WTC11 (cell line): ENCODE measurements at regions not wholly inside any gene's neighbourhood (a gene's known extent, or its start where the extent isn't known, plus 50 kb on each side); places are given as distances from the start of the nearest gene placed in this dataset.

ENCODE experiments used
- ATAC-seq: fragments of 200-7000 bp; cut with Tn5 transposase; 2 replicates; pipeline ENCODE4 v1.10.0; 2021; ENCODE audit warnings: mild to moderate bottlenecking, moderate library complexity
- CTCF ChIA-PET: fragments of 300-600 bp; sonication (Branson Sonifier 250); formaldehyde crosslinking; loops from one replicate; lab custom pipeline; 2021; ENCODE audit warnings: antibody characterized with exemption; lab: Charles Lee
- POLR2A ChIA-PET: fragments of 350-600 bp; sonication (Branson Sonifier 250); formaldehyde crosslinking; loops from one replicate; lab custom pipeline; 2021; ENCODE audit warnings: antibody characterized with exemption; lab: Charles Lee
- DNase-seq: peaks from one replicate; pipeline ENCODE4 v3.0.0; 2021; ENCODE audit warnings: low spot score
- H3K27ac Mint-ChIP-seq: 2 replicates; pipeline ENCODE4 v1.8.0; 2021; ENCODE audit warnings: mixed read lengths
- H3K27me3 Mint-ChIP-seq: 2 replicates; pipeline ENCODE4 v1.8.0; 2021; ENCODE audit warnings: low read depth, mild to moderate bottlenecking, moderate library complexity, mixed read lengths
- H3K36me3 Mint-ChIP-seq: 2 replicates; pipeline ENCODE4 v1.8.0; 2021; ENCODE audit warnings: mixed read lengths
- H3K4me1 Mint-ChIP-seq: 2 replicates; pipeline ENCODE4 v1.8.0; 2022; ENCODE audit warnings: mixed read lengths
- H3K4me3 Mint-ChIP-seq: 2 replicates; pipeline ENCODE4 v1.8.0; 2021; ENCODE audit warnings: mild to moderate bottlenecking, moderate library complexity, mixed read lengths
- H3K9me3 Mint-ChIP-seq: 2 replicates; pipeline ENCODE4 v1.8.0; 2021; ENCODE audit warnings: mixed read lengths
- ATF1 ChIP-seq: sonication (generic); formaldehyde crosslinking; IDR thresholded peaks from 2 replicates; pipeline ENCODE4 v1.8.1; 2023; ENCODE audit warnings: mild to moderate bottlenecking, moderate library complexity, missing genetic modification reagents
- ESRRA ChIP-seq: sonication (generic); formaldehyde crosslinking; IDR thresholded peaks from 2 replicates; pipeline ENCODE4 v1.8.1; 2022; ENCODE audit warnings: mild to moderate bottlenecking, missing genetic modification reagents, borderline replicate concordance
- FOXJ3 ChIP-seq: sonication (generic); formaldehyde crosslinking; IDR thresholded peaks from 2 replicates; pipeline ENCODE4 v1.9.0; 2021; ENCODE audit warnings: missing genetic modification reagents, mild to moderate bottlenecking, borderline replicate concordance
- GTF2I ChIP-seq: fragments of 250-450 bp; sonication (Bioruptor Pico); conservative IDR thresholded peaks from 2 replicates; pipeline ENCODE4 v1.4.0; 2021; ENCODE audit warnings: mild to moderate bottlenecking
- HMGXB4 ChIP-seq: sonication (generic); formaldehyde crosslinking; IDR thresholded peaks from 2 replicates; pipeline ENCODE4 v1.8.1; 2023; ENCODE audit warnings: mild to moderate bottlenecking, moderate library complexity, missing genetic modification reagents
- IRF2 ChIP-seq: sonication (generic); formaldehyde crosslinking; IDR thresholded peaks from 2 replicates; pipeline ENCODE4 v1.8.0; 2022; ENCODE audit warnings: low read depth, missing genetic modification reagents, borderline replicate concordance
- MLX ChIP-seq: sonication (generic); formaldehyde crosslinking; IDR thresholded peaks from 2 replicates; pipeline ENCODE4 v1.8.1; 2023; ENCODE audit warnings: mild to moderate bottlenecking, missing genetic modification reagents, moderate library complexity
- NFE2L1 ChIP-seq: sonication (generic); formaldehyde crosslinking; IDR thresholded peaks from 2 replicates; pipeline ENCODE4 v1.8.1; 2023; ENCODE audit warnings: missing genetic modification reagents
- PRDM15 ChIP-seq: sonication (generic); formaldehyde crosslinking; IDR thresholded peaks from 2 replicates; pipeline ENCODE4 v1.8.0; 2022; ENCODE audit warnings: missing genetic modification reagents
- PRRX2 ChIP-seq: fragments of 250-450 bp; sonication (Bioruptor Pico); IDR thresholded peaks from 2 replicates; pipeline ENCODE4 v1.8.0; 2021; ENCODE audit warnings: mild to moderate bottlenecking
- SMAD4 ChIP-seq: sonication (generic); formaldehyde crosslinking; IDR thresholded peaks from 2 replicates; pipeline ENCODE4 v1.8.0; 2022; ENCODE audit warnings: mild to moderate bottlenecking, missing genetic modification reagents
- SOX15 ChIP-seq: fragments of 250-450 bp; sonication (Bioruptor Pico); IDR thresholded peaks from 2 replicates; pipeline ENCODE4 v1.9.0; 2021; ENCODE audit warnings: mild to moderate bottlenecking
- ZBTB21 ChIP-seq: sonication (generic); formaldehyde crosslinking; IDR thresholded peaks from 2 replicates; pipeline ENCODE4 v1.8.1; 2023; ENCODE audit warnings: mild to moderate bottlenecking, missing genetic modification reagents, borderline replicate concordance
- ZNF423 ChIP-seq: fragments of 250-450 bp; sonication (Bioruptor Pico); IDR thresholded peaks from 2 replicates; pipeline ENCODE4 v2.1.2; 2022; ENCODE audit warnings: mild to moderate bottlenecking, moderate library complexity
- ZNF671 ChIP-seq: fragments of 250-450 bp; sonication (Bioruptor Pico); IDR thresholded peaks from 2 replicates; pipeline ENCODE4 v1.8.0; 2021; ENCODE audit warnings: mild to moderate bottlenecking
- TF ChIP-seq, protein P1 (sequence below): sonication (generic); formaldehyde crosslinking; IDR thresholded peaks from 2 replicates; pipeline ENCODE4 v1.8.0; 2022; ENCODE audit warnings: mild to moderate bottlenecking, missing genetic modification reagents
- TF ChIP-seq, protein P2 (sequence below): fragments of 200-600 bp; IDR thresholded peaks from 2 replicates; pipeline ENCODE4 v1.8.0; 2022; ENCODE audit warnings: antibody characterized with exemption
- TF ChIP-seq, protein P3 (sequence below): sonication (generic); formaldehyde crosslinking; IDR thresholded peaks from 2 replicates; pipeline ENCODE4 v1.8.0; 2022; ENCODE audit warnings: mild to moderate bottlenecking, missing genetic modification reagents

DNA sequence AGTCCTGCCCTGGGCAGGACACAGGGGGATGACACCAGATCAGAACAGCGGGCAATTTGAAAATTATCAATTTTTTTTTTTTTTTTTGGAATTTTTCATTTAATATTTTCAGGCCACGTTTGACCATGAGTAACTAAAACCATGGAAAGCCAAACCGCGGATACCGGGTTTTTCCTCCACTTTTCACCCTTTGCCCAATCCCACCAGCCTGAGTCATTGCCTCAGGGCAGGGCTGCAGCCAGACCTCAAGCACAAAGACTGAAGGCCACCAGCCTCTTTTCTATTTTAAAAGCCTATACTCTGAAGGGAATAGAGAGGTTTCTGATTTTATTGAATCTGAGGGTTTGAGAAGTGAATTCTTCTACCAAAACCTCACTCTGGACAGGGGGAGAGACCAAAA is 381.1 kb downstream of the IRS1 start:
- Mint-ChIP-seq H3K4me3 (no peak overlapping the region), H3K36me3 (no peaks in the 10 kb centered on the region), H3K9me3 (peaks cover 7% of the 10 kb centered on the region), H3K4me1 (peaks cover 1% of the 10 kb centered on the region), H3K27me3 (no peaks in the 10 kb centered on the region), H3K27ac (no peak overlapping the region)
- POLR2A ChIA-PET, result no interaction called here
- no peak for DNase-seq
- TF ChIP-seq MLX (CRISPR knock-in tag) (no peak), ZNF671 (CRISPR knock-in tag) (no peak), GTF2I (CRISPR knock-in tag) (no peak), SMAD4 (no peak), ZBTB21 (CRISPR knock-in tag) (no peak), IRF2 (CRISPR knock-in tag) (no peak), PRRX2 (CRISPR knock-in tag) (no peak), HMGXB4 (CRISPR knock-in tag) (no peak), NFE2L1 (CRISPR knock-in tag) (no peak), ZNF423 (CRISPR knock-in tag) (no peak)
- TF ChIP-seq, protein P1, sequence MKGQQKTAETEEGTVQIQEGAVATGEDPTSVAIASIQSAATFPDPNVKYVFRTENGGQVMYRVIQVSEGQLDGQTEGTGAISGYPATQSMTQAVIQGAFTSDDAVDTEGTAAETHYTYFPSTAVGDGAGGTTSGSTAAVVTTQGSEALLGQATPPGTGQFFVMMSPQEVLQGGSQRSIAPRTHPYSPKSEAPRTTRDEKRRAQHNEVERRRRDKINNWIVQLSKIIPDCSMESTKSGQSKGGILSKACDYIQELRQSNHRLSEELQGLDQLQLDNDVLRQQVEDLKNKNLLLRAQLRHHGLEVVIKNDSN (CRISPR knock-in tag), result no peak
- TF ChIP-seq, protein P2, sequence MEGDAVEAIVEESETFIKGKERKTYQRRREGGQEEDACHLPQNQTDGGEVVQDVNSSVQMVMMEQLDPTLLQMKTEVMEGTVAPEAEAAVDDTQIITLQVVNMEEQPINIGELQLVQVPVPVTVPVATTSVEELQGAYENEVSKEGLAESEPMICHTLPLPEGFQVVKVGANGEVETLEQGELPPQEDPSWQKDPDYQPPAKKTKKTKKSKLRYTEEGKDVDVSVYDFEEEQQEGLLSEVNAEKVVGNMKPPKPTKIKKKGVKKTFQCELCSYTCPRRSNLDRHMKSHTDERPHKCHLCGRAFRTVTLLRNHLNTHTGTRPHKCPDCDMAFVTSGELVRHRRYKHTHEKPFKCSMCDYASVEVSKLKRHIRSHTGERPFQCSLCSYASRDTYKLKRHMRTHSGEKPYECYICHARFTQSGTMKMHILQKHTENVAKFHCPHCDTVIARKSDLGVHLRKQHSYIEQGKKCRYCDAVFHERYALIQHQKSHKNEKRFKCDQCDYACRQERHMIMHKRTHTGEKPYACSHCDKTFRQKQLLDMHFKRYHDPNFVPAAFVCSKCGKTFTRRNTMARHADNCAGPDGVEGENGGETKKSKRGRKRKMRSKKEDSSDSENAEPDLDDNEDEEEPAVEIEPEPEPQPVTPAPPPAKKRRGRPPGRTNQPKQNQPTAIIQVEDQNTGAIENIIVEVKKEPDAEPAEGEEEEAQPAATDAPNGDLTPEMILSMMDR, result no peak
- TF ChIP-seq, protein P3, sequence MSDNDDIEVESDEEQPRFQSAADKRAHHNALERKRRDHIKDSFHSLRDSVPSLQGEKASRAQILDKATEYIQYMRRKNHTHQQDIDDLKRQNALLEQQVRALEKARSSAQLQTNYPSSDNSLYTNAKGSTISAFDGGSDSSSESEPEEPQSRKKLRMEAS (CRISPR knock-in tag), result no peak
- TF ChIP-seq, all 79 proteins: peak for 0
- ATAC-seq, result no peak
- CTCF ChIA-PET, result no interaction called here

GRCh38 chr2:226414335-226414734 is 385.3 kb downstream of the IRS1 start:
- H3K27me3 Mint-ChIP-seq, result no peaks in the 10 kb centered on the region
- H3K36me3 Mint-ChIP-seq, result no peaks in the 10 kb centered on the region
- no peak overlapping the region for H3K4me3 Mint-ChIP-seq
- ATAC-seq (no peak), DNase-seq (no peak)
- H3K9me3 Mint-ChIP-seq, result peaks cover 3% of the 10 kb centered on the region; the same call in 1 of the 2 replicates
- no peak overlapping the region for H3K27ac Mint-ChIP-seq
- no peak for TF ChIP-seq SOX15 (CRISPR knock-in tag)
- TF ChIP-seq PRDM15 (CRISPR knock-in tag), result no peak
- no peak for TF ChIP-seq ESRRA
- TF ChIP-seq, protein P1 (CRISPR knock-in tag), result no peak
- TF ChIP-seq FOXJ3 (CRISPR knock-in tag), result no peak
- no peak for TF ChIP-seq ATF1 (CRISPR knock-in tag)
- TF ChIP-seq, all 79 proteins: peak for 0
- ChIA-PET POLR2A (no interaction called here), CTCF (no interaction called here)
- H3K4me1 Mint-ChIP-seq, result no peaks in the 10 kb centered on the region
